Breast epithelium (tissue), 4 donors: ENCODE measurements at regions not wholly inside any gene's neighbourhood (a gene's known extent, or its start where the extent isn't known, plus 50 kb on each side); places are given as distances from the start of the nearest gene placed in this dataset.

Experiments used
- DNase-seq, 2 donors: peaks; one replicate each; pipeline ENCODE4 v3.0.0-alpha.2; 2019; ENCODE audit warnings: low spot score in 2 of 2
- H3K27ac ChIP-seq, 2 donors: fragments of 200-600 bp; sonication (generic) in 1 of 2; one replicate each; pipeline ENCODE4 v1.5.1; 2016 to 2019; ENCODE audit warnings: mild to moderate bottlenecking in 1 of 2
- H3K27me3 ChIP-seq, 2 donors: fragments of 200-600 bp; sonication (generic) in 1 of 2; one replicate each; pipeline versions ENCODE4 v1.5.1 to v1.6.0; 2017 to 2019; ENCODE audit warnings: control low read depth in 1 of 2, mild to moderate bottlenecking in 1 of 2
- H3K36me3 ChIP-seq: fragments of 200-600 bp; one replicate; pipeline ENCODE4 v1.5.1; 2019
- H3K4me1 ChIP-seq, 2 donors: fragments of 200-600 bp; sonication (generic); one replicate each; pipeline ENCODE4 v1.5.1; 2016 to 2019; ENCODE audit warnings: control low read depth in 1 of 2
- H3K4me3 ChIP-seq, 3 donors: fragments of 200-600 bp; sonication (generic); 1 replicate in 2 of 3; 2 replicates in 1 of 3; pipeline ENCODE4 v1.5.1; 2016 to 2019; ENCODE audit warnings: mild to moderate bottlenecking in 3 of 3, moderate library complexity in 2 of 3
- H3K9me3 ChIP-seq, 2 donors: fragments of 200-600 bp; sonication (generic) in 1 of 2; one replicate each; pipeline ENCODE4 v1.5.1; 2016 to 2019; ENCODE audit warnings: control low read depth in 1 of 2
- POLR2A ChIP-seq: fragments of 450-650 bp; IDR thresholded peaks from one replicate; pipeline ENCODE4 v1.6.1; 2016; ENCODE audit warnings: antibody characterized with exemption, mild to moderate bottlenecking, moderate library complexity
- POLR2AphosphoS5 ChIP-seq, 3 donors: sonication (generic); formaldehyde crosslinking; IDR thresholded peaks; one replicate each; pipeline ENCODE4 v1.6.1; 2017; ENCODE audit warnings: antibody characterized with exemption in 3 of 3
- intact Hi-C: fragments of 100-400 bp; cut with DNase I; formaldehyde crosslinking; loops from one replicate; pipeline ENCODE4 v1.15.1; 2023; ENCODE audit warnings: low total_unique reads
- TF ChIP-seq, protein P1 (sequence below), 3 donors: fragments of 450-650 bp; IDR thresholded peaks; one replicate each; pipeline ENCODE4 v1.5.1; 2016 to 2017; ENCODE audit warnings: antibody characterized with exemption in 3 of 3, mild to moderate bottlenecking in 3 of 3, moderate library complexity in 3 of 3

DNA sequence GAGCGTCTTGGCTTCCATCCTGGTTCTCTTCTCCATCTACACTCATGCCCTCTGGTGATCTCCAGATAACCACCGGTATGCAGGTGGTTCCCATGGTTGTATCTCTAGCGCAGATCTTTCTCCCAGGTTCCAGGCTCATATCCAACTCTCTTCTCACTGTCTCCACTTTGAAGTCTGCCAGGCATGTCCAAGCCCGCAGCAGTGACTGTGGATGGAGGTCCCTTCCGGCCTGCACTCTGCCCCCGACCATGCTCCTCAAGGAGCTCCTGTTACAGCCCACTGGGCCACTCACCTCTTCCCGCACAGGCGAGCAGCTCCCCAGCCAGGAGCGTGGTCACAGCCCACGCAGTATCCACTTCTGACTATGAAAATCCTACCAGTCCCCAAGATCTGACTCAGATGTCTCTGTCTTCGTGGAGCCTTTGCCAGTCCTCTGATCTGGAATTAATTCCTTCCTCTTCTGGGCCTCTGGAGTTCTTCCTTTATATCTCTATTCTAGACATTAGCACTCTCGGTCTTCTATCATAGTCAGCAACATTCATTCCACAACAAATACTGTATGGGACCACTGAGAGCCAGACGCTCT, 100.2 kb downstream of the TEX26 start:
- no peaks in the 10 kb centered on the region for H3K9me3 ChIP-seq
- intact Hi-C loops: no loop called here
- TF ChIP-seq, protein P1, sequence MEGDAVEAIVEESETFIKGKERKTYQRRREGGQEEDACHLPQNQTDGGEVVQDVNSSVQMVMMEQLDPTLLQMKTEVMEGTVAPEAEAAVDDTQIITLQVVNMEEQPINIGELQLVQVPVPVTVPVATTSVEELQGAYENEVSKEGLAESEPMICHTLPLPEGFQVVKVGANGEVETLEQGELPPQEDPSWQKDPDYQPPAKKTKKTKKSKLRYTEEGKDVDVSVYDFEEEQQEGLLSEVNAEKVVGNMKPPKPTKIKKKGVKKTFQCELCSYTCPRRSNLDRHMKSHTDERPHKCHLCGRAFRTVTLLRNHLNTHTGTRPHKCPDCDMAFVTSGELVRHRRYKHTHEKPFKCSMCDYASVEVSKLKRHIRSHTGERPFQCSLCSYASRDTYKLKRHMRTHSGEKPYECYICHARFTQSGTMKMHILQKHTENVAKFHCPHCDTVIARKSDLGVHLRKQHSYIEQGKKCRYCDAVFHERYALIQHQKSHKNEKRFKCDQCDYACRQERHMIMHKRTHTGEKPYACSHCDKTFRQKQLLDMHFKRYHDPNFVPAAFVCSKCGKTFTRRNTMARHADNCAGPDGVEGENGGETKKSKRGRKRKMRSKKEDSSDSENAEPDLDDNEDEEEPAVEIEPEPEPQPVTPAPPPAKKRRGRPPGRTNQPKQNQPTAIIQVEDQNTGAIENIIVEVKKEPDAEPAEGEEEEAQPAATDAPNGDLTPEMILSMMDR (IDR thresholded peaks at IDR 0.05): no peak
- TF ChIP-seq POLR2AphosphoS5 (IDR thresholded peaks at IDR 0.05) (no peak), POLR2A (no peak)
- H3K4me1 ChIP-seq: no peaks in the 10 kb centered on the region
- no peak for DNase-seq
- no peak overlapping the region for H3K4me3 ChIP-seq
- H3K27ac ChIP-seq: no peak overlapping the region
- H3K36me3 ChIP-seq: no peaks in the 10 kb centered on the region
- no peaks in the 10 kb centered on the region for H3K27me3 ChIP-seq

DNA sequence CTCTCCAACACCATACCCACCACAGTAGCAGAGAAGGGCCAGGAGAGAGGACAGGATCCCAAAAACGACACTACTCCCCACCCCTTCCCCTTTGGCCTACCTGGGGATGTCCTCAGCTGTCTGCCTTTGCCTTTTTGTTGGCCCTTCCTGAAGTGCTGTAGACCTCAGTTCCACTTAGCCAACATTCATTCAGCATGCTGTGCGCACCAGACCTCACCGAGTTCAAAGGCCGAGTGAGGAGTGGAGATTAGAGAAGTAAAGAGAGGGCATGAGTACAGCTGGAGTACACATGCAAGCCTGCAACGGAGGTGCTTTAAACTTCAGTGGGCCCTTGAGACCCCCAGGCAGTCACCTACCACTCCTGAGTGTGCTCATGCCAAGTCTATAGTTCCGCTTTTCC, 99.0 kb downstream of the TEX26 start:
- Histone ChIP-seq H3K9me3 (no peaks in the 10 kb centered on the region), H3K4me1 (no peaks in the 10 kb centered on the region), H3K27me3 (no peaks in the 10 kb centered on the region), H3K4me3 (no peak overlapping the region), H3K36me3 (no peaks in the 10 kb centered on the region), H3K27ac (no peak overlapping the region)
- intact Hi-C loops: no loop called here
- no peak for DNase-seq
- TF ChIP-seq POLR2A (no peak), POLR2AphosphoS5 (IDR thresholded peaks at IDR 0.05) (no peak)
- TF ChIP-seq, protein P1 (IDR thresholded peaks at IDR 0.05): no peak

DNA sequence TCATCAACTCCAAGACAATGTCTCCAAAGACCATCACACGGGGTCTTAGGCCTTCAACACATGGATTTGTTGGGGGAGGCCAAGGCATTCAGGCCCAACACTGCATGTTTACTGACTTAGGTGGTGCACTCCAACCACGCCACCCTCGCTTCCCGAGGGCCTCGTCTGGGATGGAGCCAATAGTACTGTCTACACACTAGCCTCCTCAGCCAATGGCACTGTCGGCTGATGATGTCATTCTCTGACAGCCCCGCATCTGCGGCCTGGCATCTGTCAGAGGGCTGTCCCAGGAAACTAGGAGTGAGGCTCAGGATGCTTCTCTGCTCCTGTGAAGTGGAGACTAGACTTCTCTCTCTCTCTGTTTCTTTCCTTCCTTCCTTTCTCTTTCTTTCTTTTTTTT, 96.6 kb downstream of the TEX26 start:
- Histone ChIP-seq H3K27ac (no peak overlapping the region), H3K4me1 (no peaks in the 10 kb centered on the region), H3K9me3 (no peaks in the 10 kb centered on the region), H3K4me3 (no peak overlapping the region), H3K27me3 (no peaks in the 10 kb centered on the region), H3K36me3 (no peaks in the 10 kb centered on the region)
- DNase-seq: no peak
- TF ChIP-seq POLR2A (no peak), POLR2AphosphoS5 (IDR thresholded peaks at IDR 0.05) (no peak)
- TF ChIP-seq, protein P1 (IDR thresholded peaks at IDR 0.05): no peak
- intact Hi-C loops: no loop called here

DNA sequence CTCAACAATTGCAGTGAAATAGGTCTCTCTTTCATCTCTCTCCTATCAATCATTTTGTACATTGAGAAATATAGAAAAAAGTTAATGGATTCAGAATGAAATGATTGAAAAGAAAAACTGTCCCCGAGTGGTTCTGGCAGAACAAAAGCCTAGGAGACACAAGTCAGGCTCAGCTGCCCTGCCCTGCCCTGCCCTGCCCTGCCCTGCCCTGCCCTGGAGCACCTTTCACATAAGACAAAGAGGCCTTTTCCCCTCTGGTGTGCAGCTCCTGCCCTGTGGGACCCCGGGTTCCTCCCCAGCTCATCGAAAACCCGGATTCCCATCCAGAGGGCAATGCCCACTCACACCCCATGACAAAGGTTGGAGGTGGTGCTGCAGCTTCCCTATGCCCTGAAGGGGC, 94.7 kb downstream of the TEX26 start:
- intact Hi-C loops: no loop called here
- Histone ChIP-seq H3K27me3 (no peaks in the 10 kb centered on the region), H3K36me3 (no peaks in the 10 kb centered on the region), H3K9me3 (no peaks in the 10 kb centered on the region), H3K27ac (no peak overlapping the region), H3K4me1 (no peaks in the 10 kb centered on the region), H3K4me3 (no peak overlapping the region)
- TF ChIP-seq POLR2A: no peak
- TF ChIP-seq, protein P1 (IDR thresholded peaks at IDR 0.05): no peak
- TF ChIP-seq POLR2AphosphoS5 (IDR thresholded peaks at IDR 0.05): no peak
- no peak for DNase-seq
